ENCODE measurements at regions not wholly inside any gene's neighbourhood (a gene's known extent, or its start where the extent isn't known, plus 50 kb on each side); places are given as distances from the start of the nearest gene placed in this dataset.

DNA sequence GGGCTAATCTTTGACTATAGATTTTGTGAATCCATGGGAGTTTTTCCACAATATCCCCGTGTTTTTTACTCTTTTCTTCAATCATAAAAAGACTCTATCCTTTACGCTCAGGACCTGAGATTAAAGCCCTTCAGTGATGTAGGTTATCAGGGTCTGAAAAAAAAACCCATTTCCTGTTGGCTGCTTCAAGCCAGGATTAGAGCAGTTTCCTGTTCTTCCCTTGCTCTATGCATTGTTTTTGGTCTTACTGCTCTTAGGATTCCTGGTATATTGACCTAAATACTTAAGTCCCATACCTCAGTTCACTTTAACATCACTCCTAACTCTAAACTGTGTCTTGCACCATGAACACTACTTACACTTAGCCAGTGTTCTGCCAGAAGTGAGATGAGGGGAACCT lies 319.3 kb upstream of the CHD1 start:
- TF ChIP-seq, protein P1, sequence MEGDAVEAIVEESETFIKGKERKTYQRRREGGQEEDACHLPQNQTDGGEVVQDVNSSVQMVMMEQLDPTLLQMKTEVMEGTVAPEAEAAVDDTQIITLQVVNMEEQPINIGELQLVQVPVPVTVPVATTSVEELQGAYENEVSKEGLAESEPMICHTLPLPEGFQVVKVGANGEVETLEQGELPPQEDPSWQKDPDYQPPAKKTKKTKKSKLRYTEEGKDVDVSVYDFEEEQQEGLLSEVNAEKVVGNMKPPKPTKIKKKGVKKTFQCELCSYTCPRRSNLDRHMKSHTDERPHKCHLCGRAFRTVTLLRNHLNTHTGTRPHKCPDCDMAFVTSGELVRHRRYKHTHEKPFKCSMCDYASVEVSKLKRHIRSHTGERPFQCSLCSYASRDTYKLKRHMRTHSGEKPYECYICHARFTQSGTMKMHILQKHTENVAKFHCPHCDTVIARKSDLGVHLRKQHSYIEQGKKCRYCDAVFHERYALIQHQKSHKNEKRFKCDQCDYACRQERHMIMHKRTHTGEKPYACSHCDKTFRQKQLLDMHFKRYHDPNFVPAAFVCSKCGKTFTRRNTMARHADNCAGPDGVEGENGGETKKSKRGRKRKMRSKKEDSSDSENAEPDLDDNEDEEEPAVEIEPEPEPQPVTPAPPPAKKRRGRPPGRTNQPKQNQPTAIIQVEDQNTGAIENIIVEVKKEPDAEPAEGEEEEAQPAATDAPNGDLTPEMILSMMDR (conservative IDR thresholded peaks at IDR 0.05): no peak
- H3K23me2 ChIP-seq (ENCODE audit: insufficient read length, low read depth, low read length, poor library complexity, severe bottlenecking): no peaks in the 10 kb centered on the region
- H2BK15ac ChIP-seq (ENCODE audit: low read depth, low read length): no peak overlapping the region
- DNase-seq: no peak
- H3T11ph ChIP-seq (ENCODE audit: low read length): no peak overlapping the region
- H2AFZ ChIP-seq (ENCODE audit: low read length): no peak overlapping the region
- no peaks in the 10 kb centered on the region for H3K79me1 ChIP-seq (ENCODE audit: insufficient read depth, low read depth, low read length, poor library complexity, severe bottlenecking)
- H4K20me1 ChIP-seq (ENCODE audit: control insufficient read depth, insufficient read depth, insufficient read length): no peaks in the 10 kb centered on the region
- H3K14ac ChIP-seq (ENCODE audit: insufficient read depth, low read length): no peak overlapping the region
- no peak overlapping the region for H3K18ac ChIP-seq (ENCODE audit: insufficient read length, low read depth, low read length)
- H3K36me3 Mint-ChIP-seq (ENCODE audit: insufficient read depth in 1 of 3, low read depth in 3 of 3): no peaks in the 10 kb centered on the region
- H3K27me3 ChIP-seq (ENCODE audit: insufficient read depth, low read length): no peaks in the 10 kb centered on the region
- no peaks in the 10 kb centered on the region for H3K4me1 Mint-ChIP-seq
- H3K27ac Mint-ChIP-seq: no peak overlapping the region; a peak in 1 of 7 replicates
- WGBS (ENCODE audit: extremely low coverage, insufficient read length, low lambda C conversion rate): no CpG with 5 or more reads among the region's 2 CpGs
- no peaks in the 10 kb centered on the region; a peak in 1 of 5 replicates for H3K9me3 Mint-ChIP-seq
- H3K56ac ChIP-seq (ENCODE audit: insufficient read length, low read depth, low read length): no peak overlapping the region
- H3K9ac ChIP-seq (ENCODE audit: extremely low read depth, insufficient read length, low read length): no peak overlapping the region
- no peak overlapping the region for H3K4ac ChIP-seq (ENCODE audit: low read depth, low read length)
- H3K23ac ChIP-seq (ENCODE audit: insufficient read length, low read depth, low read length): no peak overlapping the region
- no peak overlapping the region for H2BK12ac ChIP-seq (ENCODE audit: insufficient read length, low read depth, low read length)
- H2BK120ac ChIP-seq (ENCODE audit: low read depth, low read length, poor library complexity, severe bottlenecking): no peak overlapping the region
- no peak overlapping the region for H3K27ac ChIP-seq (ENCODE audit: insufficient read length, low read depth, low read length)
- no peak overlapping the region for H2AK5ac ChIP-seq (ENCODE audit: insufficient read length, low read length)
- H4K8ac ChIP-seq (replicated peaks; ENCODE audit: insufficient read length, low read depth, low read length): no peak overlapping the region
- no peak overlapping the region for H2BK5ac ChIP-seq (ENCODE audit: insufficient read length, low read length)
- H3K4me1 ChIP-seq (ENCODE audit: insufficient read depth, low read length): no peaks in the 10 kb centered on the region
- H3K9me3 ChIP-seq (ENCODE audit: control insufficient read depth, low read depth, low read length): no peaks in the 10 kb centered on the region
- H3K79me2 ChIP-seq (ENCODE audit: insufficient read depth, low read length): no peaks in the 10 kb centered on the region
- no peak overlapping the region for H3K4me3 Mint-ChIP-seq
- H3K4me2 ChIP-seq (ENCODE audit: insufficient read depth, insufficient read length, low read length): no peak overlapping the region
- H4K91ac ChIP-seq (ENCODE audit: insufficient read length, low read depth, low read length): no peak overlapping the region
- H2BK20ac ChIP-seq (ENCODE audit: low read depth, low read length, poor library complexity, severe bottlenecking): no peak overlapping the region
- no peaks in the 10 kb centered on the region for H3K27me3 Mint-ChIP-seq (ENCODE audit: low read depth)
- no peak overlapping the region for H4K5ac ChIP-seq (ENCODE audit: insufficient read length, low read depth, low read length)
